Body of pancreas (tissue), 4 donors: ENCODE measurements at regions not wholly inside any gene's neighbourhood (a gene's known extent, or its start where the extent isn't known, plus 50 kb on each side); places are given as distances from the start of the nearest gene placed in this dataset.

Source experiments
- ATAC-seq: fragments of 150-250 bp; one replicate; pipeline ENCODE4 v1.9.1; 2016
- DNase-seq, 4 donors: peaks; one replicate each; pipeline ENCODE4 v3.0.0-alpha.2; 2019
- H3K27ac ChIP-seq, 4 donors: fragments of 200-600 bp; sonication (generic); 1 replicate in 3 of 4; 2 replicates in 1 of 4; pipeline versions ENCODE4 v1.5.1 to v1.6.1; 2016 to 2019; ENCODE audit warnings: mild to moderate bottlenecking in 1 of 4, mixed read lengths in 1 of 4, moderate library complexity in 1 of 4
- H3K27me3 ChIP-seq, 2 donors: fragments of 200-600 bp; sonication (generic); one replicate each; pipeline ENCODE4 v1.6.0; 2016; ENCODE audit warnings: mild to moderate bottlenecking in 1 of 2
- H3K36me3 ChIP-seq, 2 donors: fragments of 200-600 bp; sonication (generic); replicated peaks in 1 of 2; 2 replicates each; pipeline ENCODE4 v1.5.1; 2016; ENCODE audit warnings: low read depth in 2 of 2; ENCODE audit not compliant: insufficient read depth in 1 of 2
- H3K4me1 ChIP-seq: fragments of 200-600 bp; sonication (generic); one replicate; pipeline ENCODE4 v1.6.0; 2016
- H3K4me3 ChIP-seq, 2 donors: fragments of 200-600 bp; sonication (generic); 1 replicate in 1 of 2; 2 replicates in 1 of 2; pipeline ENCODE4 v1.5.1; 2016 to 2019
- H3K9me3 ChIP-seq, 3 donors: fragments of 200-600 bp; sonication (generic); 1 replicate in 2 of 3; 2 replicates in 1 of 3; pipeline ENCODE4 v1.5.1; 2016
- POLR2A ChIP-seq, 3 donors: fragments of 450-650 bp; IDR thresholded peaks; one replicate each; pipeline ENCODE4 v1.6.1; 2016; ENCODE audit warnings: antibody characterized with exemption in 3 of 3, mild to moderate bottlenecking in 2 of 3
- WGBS, 2 donors: methylation state at CpG; one replicate each; pipeline ENCODE4 v1.1.5; 2017; 5-methylcytosine and 5-hydroxymethylcytosine counted together
- intact Hi-C: fragments of 100-400 bp; cut with DNase I; formaldehyde crosslinking; loops from one replicate; pipeline ENCODE4 v1.15.1; 2023
- TF ChIP-seq, protein P1 (sequence below), 7 experiments: fragments of 450-650 bp in 4 of 7; fragments of 200-600 bp in 3 of 7; sonication (generic) in 3 of 7; IDR thresholded peaks; one replicate each; pipeline ENCODE4 v1.5.1; 2016 to 2019; ENCODE audit warnings: antibody characterized with exemption in 7 of 7

GRCh38 chr5:117486879-117487391 is 912.3 kb upstream of the SEMA6A start:
- DNase-seq (no peak), ATAC-seq (no peak)
- Histone ChIP-seq H3K9me3 (no peaks in the 10 kb centered on the region), H3K4me1 (no peaks in the 10 kb centered on the region), H3K27ac (no peak overlapping the region), H3K36me3 (no peaks in the 10 kb centered on the region), H3K27me3 (no peaks in the 10 kb centered on the region), H3K4me3 (no peak overlapping the region)
- no peak for TF ChIP-seq POLR2A (IDR thresholded peaks at IDR 0.05)
- intact Hi-C loops = no loop called here

GRCh38 chr5:117486261-117486660 is 911.6 kb upstream of the SEMA6A start:
- intact Hi-C loops = no loop called here
- no peak for ATAC-seq
- no peaks in the 10 kb centered on the region for H3K36me3 ChIP-seq
- no peaks in the 10 kb centered on the region for H3K4me1 ChIP-seq
- no peaks in the 10 kb centered on the region for H3K27me3 ChIP-seq
- no peaks in the 10 kb centered on the region for H3K9me3 ChIP-seq
- no peak overlapping the region for H3K27ac ChIP-seq
- TF ChIP-seq, protein P1, sequence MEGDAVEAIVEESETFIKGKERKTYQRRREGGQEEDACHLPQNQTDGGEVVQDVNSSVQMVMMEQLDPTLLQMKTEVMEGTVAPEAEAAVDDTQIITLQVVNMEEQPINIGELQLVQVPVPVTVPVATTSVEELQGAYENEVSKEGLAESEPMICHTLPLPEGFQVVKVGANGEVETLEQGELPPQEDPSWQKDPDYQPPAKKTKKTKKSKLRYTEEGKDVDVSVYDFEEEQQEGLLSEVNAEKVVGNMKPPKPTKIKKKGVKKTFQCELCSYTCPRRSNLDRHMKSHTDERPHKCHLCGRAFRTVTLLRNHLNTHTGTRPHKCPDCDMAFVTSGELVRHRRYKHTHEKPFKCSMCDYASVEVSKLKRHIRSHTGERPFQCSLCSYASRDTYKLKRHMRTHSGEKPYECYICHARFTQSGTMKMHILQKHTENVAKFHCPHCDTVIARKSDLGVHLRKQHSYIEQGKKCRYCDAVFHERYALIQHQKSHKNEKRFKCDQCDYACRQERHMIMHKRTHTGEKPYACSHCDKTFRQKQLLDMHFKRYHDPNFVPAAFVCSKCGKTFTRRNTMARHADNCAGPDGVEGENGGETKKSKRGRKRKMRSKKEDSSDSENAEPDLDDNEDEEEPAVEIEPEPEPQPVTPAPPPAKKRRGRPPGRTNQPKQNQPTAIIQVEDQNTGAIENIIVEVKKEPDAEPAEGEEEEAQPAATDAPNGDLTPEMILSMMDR (IDR thresholded peaks at IDR 0.05) = no peak
- no peak for TF ChIP-seq POLR2A (IDR thresholded peaks at IDR 0.05)
- H3K4me3 ChIP-seq = no peak overlapping the region
- DNase-seq = no peak

DNA sequence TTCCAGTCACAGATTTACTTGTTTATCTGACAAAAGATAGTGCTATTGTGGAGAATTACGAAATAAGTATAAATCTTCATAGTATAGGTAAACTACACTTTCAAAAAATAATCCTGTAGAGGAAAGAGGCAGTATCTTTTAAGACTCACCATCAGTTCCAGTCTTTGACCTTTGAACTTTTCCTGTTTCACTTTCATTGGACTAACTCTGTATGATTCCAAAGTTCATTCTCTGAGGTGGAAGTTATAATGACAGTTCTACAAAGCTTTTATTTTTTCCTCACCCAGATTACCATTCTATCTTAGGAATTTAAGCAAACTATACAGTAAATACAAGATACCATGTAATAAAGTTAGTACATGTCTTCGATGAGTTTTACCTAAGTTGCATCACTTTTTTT is 901.3 kb upstream of the SEMA6A start:
- Histone ChIP-seq H3K4me3 (no peak overlapping the region), H3K9me3 (no peaks in the 10 kb centered on the region), H3K27me3 (no peaks in the 10 kb centered on the region), H3K4me1 (no peaks in the 10 kb centered on the region), H3K27ac (no peak overlapping the region), H3K36me3 (no peaks in the 10 kb centered on the region)
- DNase-seq = no peak
- WGBS, 2 donors = 75 to 83% methylated on average over 2 of the region's 2 CpGs
- intact Hi-C loops = no loop called here
- no peak for ATAC-seq
- TF ChIP-seq, protein P1 (IDR thresholded peaks at IDR 0.05) = no peak
- no peak for TF ChIP-seq POLR2A (IDR thresholded peaks at IDR 0.05)

- no peak for ATAC-seq
- H3K4me1 ChIP-seq = no peaks in the 10 kb centered on the region
- intact Hi-C loops = no loop called here
- no peaks in the 10 kb centered on the region for H3K9me3 ChIP-seq
- no peak overlapping the region for H3K4me3 ChIP-seq
- no peaks in the 10 kb centered on the region for H3K36me3 ChIP-seq
- no peaks in the 10 kb centered on the region for H3K27me3 ChIP-seq
- TF ChIP-seq, protein P1 (IDR thresholded peaks at IDR 0.05) = no peak
- no peak for TF ChIP-seq POLR2A (IDR thresholded peaks at IDR 0.05)
- no peak for DNase-seq
- no peak overlapping the region for H3K27ac ChIP-seq
- WGBS, 2 donors = 41 to 48% methylated on average over 4 of the region's 4 CpGs
Measured at GRCh38 chr5:117473165-117473564, 898.5 kb upstream of the SEMA6A start.

DNA sequence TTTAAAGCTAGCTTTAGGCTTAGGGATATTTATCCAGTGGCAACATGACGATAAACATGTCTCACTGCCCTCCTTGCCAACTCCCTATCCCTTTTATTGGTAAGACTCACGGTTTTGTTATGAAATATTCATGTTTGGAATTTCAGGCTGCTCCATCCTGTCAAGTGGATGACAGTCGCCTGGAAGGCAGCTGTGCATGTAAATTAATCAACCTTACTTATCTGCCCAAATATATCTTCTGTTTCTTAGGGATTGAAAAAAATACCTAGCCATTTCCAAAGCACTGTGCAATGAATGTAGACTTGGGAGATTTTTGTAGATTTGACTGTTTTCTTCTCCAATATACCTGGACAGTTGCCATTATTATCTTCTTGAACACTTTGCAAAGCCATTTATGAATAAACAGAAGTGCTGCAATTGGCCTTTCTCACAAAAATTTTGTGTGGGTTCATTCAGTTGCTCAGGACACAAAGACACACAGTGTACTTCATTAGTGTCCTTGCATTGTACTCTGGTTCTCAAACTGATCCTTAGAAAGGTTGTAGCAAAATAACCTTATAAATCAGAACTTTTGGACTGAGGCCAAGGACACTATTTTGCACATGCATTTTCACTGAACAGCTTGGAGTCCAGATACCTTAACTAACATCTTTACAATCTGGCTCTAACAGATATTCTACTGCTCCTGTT is 889.4 kb upstream of the SEMA6A start:
- intact Hi-C loops = no loop called here
- Histone ChIP-seq H3K27me3 (no peaks in the 10 kb centered on the region), H3K9me3 (no peaks in the 10 kb centered on the region), H3K27ac (no peak overlapping the region), H3K4me3 (no peak overlapping the region), H3K4me1 (no peaks in the 10 kb centered on the region), H3K36me3 (no peaks in the 10 kb centered on the region)
- WGBS, 2 donors = 46 to 62% methylated on average over 3 of the region's 3 CpGs
- TF ChIP-seq, protein P1 (IDR thresholded peaks at IDR 0.05) = no peak
- TF ChIP-seq POLR2A (IDR thresholded peaks at IDR 0.05) = no peak
- no peak for DNase-seq
- no peak for ATAC-seq
